Endothelial cell of umbilical vein (primary cell): ENCODE measurements at regions not wholly inside any gene's neighbourhood (a gene's known extent, or its start where the extent isn't known, plus 50 kb on each side); places are given as distances from the start of the nearest gene placed in this dataset.

Source experiments
- BruUV-seq: library from RNA; stranded (reverse); fragments of 400-500 nt; replicated peaks from 2 replicates; lab custom pipeline; 2021; lab: Mats Ljungman, UMichigan
- CTCF ChIA-PET: fragments of 300-600, 350-600 bp; sonication (Branson Sonifier 250); formaldehyde crosslinking; loops from one replicate; lab custom pipeline; 2021; ENCODE audit warnings: antibody characterized with exemption, inconsistent platforms; lab: Charles Lee
- POLR2A ChIA-PET: fragments of 300-600, 350-600 bp; sonication (Branson Sonifier 250); formaldehyde crosslinking; loops from one replicate; lab custom pipeline; 2021; ENCODE audit warnings: antibody characterized with exemption, inconsistent platforms; lab: Charles Lee
- DNase-seq: peaks from one replicate; pipeline ENCODE4 v3.0.0-alpha.2; 2011; ENCODE audit warnings: low read depth, low spot score
- FAIRE-seq: peaks from 2 replicates; lab custom pipeline; 2011; peaks lifted over from hg19 to GRCh38; lab: Jason Lieb, UNC
- H2AFZ ChIP-seq: 2 replicates; pipeline ENCODE4 v1.6.0; 2012; ENCODE audit warnings: low read depth, low read length, control low read depth, inconsistent platforms
- H3K27ac ChIP-seq: 2 replicates; pipeline ENCODE4 v1.5.1; 2011; ENCODE audit warnings: low read depth, mild to moderate bottlenecking, control low read depth, low read length, moderate library complexity; ENCODE audit not compliant: insufficient read depth
- H3K27me3 ChIP-seq, 2 experiments: 2 replicates each; pipeline versions ENCODE4 v1.6.0 to v1.6.1; 2011; ENCODE audit warnings: low read length in 2 of 2, mixed read lengths in 1 of 2; ENCODE audit not compliant: control insufficient read depth in 2 of 2, insufficient read depth in 2 of 2
- H3K36me3 ChIP-seq, 2 experiments: 2 replicates in 1 of 2; 3 replicates in 1 of 2; pipeline ENCODE4 v1.5.1; 2011; ENCODE audit warnings: low read length in 2 of 2, mild to moderate bottlenecking in 1 of 2, moderate library complexity in 1 of 2; ENCODE audit not compliant: control insufficient read depth in 2 of 2, insufficient read depth in 2 of 2; ENCODE audit errors: extremely low read depth in 1 of 2
- H3K4me1 ChIP-seq: 3 replicates; pipeline ENCODE4 v1.5.1; 2011; ENCODE audit warnings: mild to moderate bottlenecking, low read length; ENCODE audit not compliant: control insufficient read depth, insufficient read depth; ENCODE audit errors: extremely low read depth
- H3K4me2 ChIP-seq: 2 replicates; pipeline ENCODE4 v1.6.1; 2011; ENCODE audit warnings: low read length, control low read depth, mixed read lengths; ENCODE audit not compliant: insufficient read depth
- H3K4me3 ChIP-seq, 3 experiments: fragments of 200-600 bp in 1 of 3; sonication (generic), shearing (Covaris generic) in 1 of 3; replicated peaks in 1 of 3; 2 replicates each; pipeline ENCODE4 v1.5.1; 2011 to 2016; ENCODE audit warnings: control low read depth in 3 of 3, low read length in 3 of 3, mild to moderate bottlenecking in 2 of 3, inconsistent platforms in 1 of 3, low read depth in 1 of 3, moderate library complexity in 1 of 3; ENCODE audit not compliant: insufficient read depth in 1 of 3
- H3K79me2 ChIP-seq: 2 replicates; pipeline ENCODE4 v1.6.0; 2012; ENCODE audit warnings: low read length, inconsistent platforms; ENCODE audit not compliant: control insufficient read depth, insufficient read depth
- H3K9ac ChIP-seq: replicated peaks from 2 replicates; pipeline ENCODE3; 2011; ENCODE audit warnings: low read length, control low read depth; ENCODE audit not compliant: insufficient read depth; ENCODE audit errors: extremely low read depth
- H3K9me1 ChIP-seq: replicated peaks from 3 replicates; pipeline ENCODE4 v1.6.0; 2011; ENCODE audit warnings: mild to moderate bottlenecking, low read length; ENCODE audit not compliant: control insufficient read depth, insufficient read depth; ENCODE audit errors: extremely low read depth
- H3K9me3 ChIP-seq: replicated peaks from 2 replicates; pipeline ENCODE4 v1.5.1; 2012; ENCODE audit warnings: low read length, inconsistent platforms; ENCODE audit not compliant: control insufficient read depth, insufficient read depth
- H4K20me1 ChIP-seq: replicated peaks from 2 replicates; pipeline ENCODE3; 2011; ENCODE audit warnings: mild to moderate bottlenecking, low read length; ENCODE audit not compliant: control insufficient read depth, insufficient read depth; ENCODE audit errors: extremely low read depth
- FOS ChIP-seq: IDR thresholded peaks from 2 replicates; pipeline ENCODE4 v1.6.1; 2011; ENCODE audit warnings: mild to moderate bottlenecking, low read length, moderate library complexity, borderline replicate concordance; ENCODE audit not compliant: insufficient read depth
- GATA2 ChIP-seq: IDR thresholded peaks from 2 replicates; pipeline ENCODE4 v1.7.0; 2011; ENCODE audit warnings: low read depth, mild to moderate bottlenecking, moderate library complexity, mixed read lengths, low read length; ENCODE audit not compliant: insufficient read length, insufficient read depth
- JUN ChIP-seq: IDR thresholded peaks from 2 replicates; pipeline ENCODE4 v1.6.1; 2011; ENCODE audit warnings: borderline replicate concordance, low read depth; ENCODE audit not compliant: insufficient read length, insufficient read depth
- MAX ChIP-seq: IDR thresholded peaks from 2 replicates; pipeline ENCODE4 v1.6.1; 2011; ENCODE audit not compliant: insufficient read depth, insufficient read length
- MYC ChIP-seq: IDR thresholded peaks from one replicate; pipeline ENCODE4 v1.6.1; 2011; ENCODE audit warnings: mild to moderate bottlenecking, low read depth, low read length
- POLR2A ChIP-seq: IDR thresholded peaks from 2 replicates; pipeline ENCODE4 v1.6.1; 2012; ENCODE audit warnings: low read depth, mild to moderate bottlenecking, control low read depth, low read length
- POLR2AphosphoS5 ChIP-seq: IDR thresholded peaks from 2 replicates; pipeline ENCODE4 v1.6.1; 2012; ENCODE audit warnings: low read depth, mild to moderate bottlenecking, control low read depth, low read length, moderate library complexity; ENCODE audit not compliant: insufficient read depth
- dilution Hi-C: fragments of 300-500 bp; cut with MboI; formaldehyde crosslinking; loops from one replicate; pipeline ENCODE4 v1.15.0; 2019; ENCODE audit warnings: low sequenced_read_pairs; ENCODE audit not compliant: extremely low pct_ligation_motif_present
- intact Hi-C: fragments of 100-400 bp; cut with micrococcal nuclease; formaldehyde crosslinking; loops from one replicate; pipeline ENCODE4 v1.10.0; 2022
- TF ChIP-seq, protein P1 (sequence below), 2 donors: IDR thresholded peaks; 1 replicate in 1 of 2; 2 replicates in 1 of 2; pipeline ENCODE4 v1.5.1; 2011; ENCODE audit warnings: low read length in 2 of 2, mild to moderate bottlenecking in 2 of 2, moderate library complexity in 2 of 2, control low read depth in 1 of 2, inconsistent platforms in 1 of 2, low read depth in 1 of 2; ENCODE audit not compliant: insufficient read depth in 1 of 2; ENCODE audit errors: extremely low read depth in 1 of 2

DNA sequence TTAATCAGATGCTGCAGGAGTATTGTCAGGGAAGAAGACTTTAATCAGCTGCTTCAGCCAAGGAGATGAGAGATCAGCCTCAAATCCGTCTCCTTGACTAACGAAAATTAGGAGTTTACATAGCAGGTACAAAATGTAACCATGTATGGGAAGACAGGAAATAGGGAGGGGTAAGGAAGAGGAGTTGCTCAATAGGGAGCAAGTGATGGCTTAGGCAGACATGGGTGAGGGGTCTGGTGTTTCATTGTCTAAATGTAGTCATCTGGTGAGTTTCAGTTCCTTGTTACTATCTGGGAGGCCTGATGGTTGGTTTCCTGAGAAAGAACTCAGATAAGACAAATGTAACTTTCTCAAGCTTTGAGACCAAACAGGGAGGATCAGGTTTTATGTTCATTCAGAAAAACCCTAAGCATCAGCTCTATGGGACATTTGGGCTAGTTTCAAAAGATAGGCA lies 217.3 kb upstream of the SULF2 start:
- H3K36me3 ChIP-seq: no peaks in the 10 kb centered on the region
- H3K27ac ChIP-seq: no peak overlapping the region
- ChIA-PET POLR2A (no interaction called here), CTCF (interaction anchor here (0.7 to 1.2 kb wide), 2 partner anchors 148 to 618 kb away, joined by 3 read pairs; no protein-coding TSS in a partner anchor)
- no peak overlapping the region for H3K4me2 ChIP-seq
- H3K9ac ChIP-seq: no peak overlapping the region
- TF ChIP-seq JUN: no peak
- no peak for TF ChIP-seq MAX
- TF ChIP-seq, protein P1, sequence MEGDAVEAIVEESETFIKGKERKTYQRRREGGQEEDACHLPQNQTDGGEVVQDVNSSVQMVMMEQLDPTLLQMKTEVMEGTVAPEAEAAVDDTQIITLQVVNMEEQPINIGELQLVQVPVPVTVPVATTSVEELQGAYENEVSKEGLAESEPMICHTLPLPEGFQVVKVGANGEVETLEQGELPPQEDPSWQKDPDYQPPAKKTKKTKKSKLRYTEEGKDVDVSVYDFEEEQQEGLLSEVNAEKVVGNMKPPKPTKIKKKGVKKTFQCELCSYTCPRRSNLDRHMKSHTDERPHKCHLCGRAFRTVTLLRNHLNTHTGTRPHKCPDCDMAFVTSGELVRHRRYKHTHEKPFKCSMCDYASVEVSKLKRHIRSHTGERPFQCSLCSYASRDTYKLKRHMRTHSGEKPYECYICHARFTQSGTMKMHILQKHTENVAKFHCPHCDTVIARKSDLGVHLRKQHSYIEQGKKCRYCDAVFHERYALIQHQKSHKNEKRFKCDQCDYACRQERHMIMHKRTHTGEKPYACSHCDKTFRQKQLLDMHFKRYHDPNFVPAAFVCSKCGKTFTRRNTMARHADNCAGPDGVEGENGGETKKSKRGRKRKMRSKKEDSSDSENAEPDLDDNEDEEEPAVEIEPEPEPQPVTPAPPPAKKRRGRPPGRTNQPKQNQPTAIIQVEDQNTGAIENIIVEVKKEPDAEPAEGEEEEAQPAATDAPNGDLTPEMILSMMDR (IDR thresholded peaks at IDR 0.05; ENCODE audit: extremely low read depth in 1 of 2, insufficient read depth in 1 of 2, low read depth in 1 of 2, low read length in 2 of 2): no peak
- TF ChIP-seq POLR2AphosphoS5: no peak
- TF ChIP-seq POLR2A: no peak
- no peaks in the 10 kb centered on the region for H3K27me3 ChIP-seq
- no TSS peak for BruUV-seq
- H3K4me1 ChIP-seq: no peaks in the 10 kb centered on the region
- intact Hi-C loops: no loop called here
- FAIRE-seq (no peak), DNase-seq (no peak)
- H2AFZ ChIP-seq: no peak overlapping the region
- H4K20me1 ChIP-seq: no peaks in the 10 kb centered on the region
- H3K79me2 ChIP-seq: no peaks in the 10 kb centered on the region
- no peaks in the 10 kb centered on the region for H3K9me1 ChIP-seq
- dilution Hi-C loops: no loop called here
- no peaks in the 10 kb centered on the region for H3K9me3 ChIP-seq
- no peak overlapping the region for H3K4me3 ChIP-seq

GRCh38 chr20:47999166-47999565 lies 213.9 kb upstream of the SULF2 start:
- Histone ChIP-seq H3K4me2 (no peak overlapping the region), H4K20me1 (no peaks in the 10 kb centered on the region), H2AFZ (no peak overlapping the region), H3K79me2 (no peaks in the 10 kb centered on the region), H3K9ac (no peak overlapping the region), H3K27me3 (peaks cover 1 to 4% of the 10 kb centered on the region in 2 experiments), H3K4me1 (no peaks in the 10 kb centered on the region), H3K9me3 (no peaks in the 10 kb centered on the region), H3K4me3 (no peak overlapping the region), H3K27ac (no peak overlapping the region), H3K9me1 (no peaks in the 10 kb centered on the region), H3K36me3 (no peaks in the 10 kb centered on the region)
- TF ChIP-seq GATA2 (no peak), FOS (no peak), JUN (no peak), MYC (no peak), MAX (no peak)
- dilution Hi-C loops: no loop called here
- ChIA-PET CTCF (no interaction called here), POLR2A (no interaction called here)
- no TSS peak for BruUV-seq
- FAIRE-seq (no peak), DNase-seq (no peak)
- intact Hi-C loops: no loop called here
